ENCODE measurements at regions not wholly inside any gene's neighbourhood (a gene's known extent, or its start where the extent isn't known, plus 50 kb on each side); places are given as distances from the start of the nearest gene placed in this dataset.

DNA sequence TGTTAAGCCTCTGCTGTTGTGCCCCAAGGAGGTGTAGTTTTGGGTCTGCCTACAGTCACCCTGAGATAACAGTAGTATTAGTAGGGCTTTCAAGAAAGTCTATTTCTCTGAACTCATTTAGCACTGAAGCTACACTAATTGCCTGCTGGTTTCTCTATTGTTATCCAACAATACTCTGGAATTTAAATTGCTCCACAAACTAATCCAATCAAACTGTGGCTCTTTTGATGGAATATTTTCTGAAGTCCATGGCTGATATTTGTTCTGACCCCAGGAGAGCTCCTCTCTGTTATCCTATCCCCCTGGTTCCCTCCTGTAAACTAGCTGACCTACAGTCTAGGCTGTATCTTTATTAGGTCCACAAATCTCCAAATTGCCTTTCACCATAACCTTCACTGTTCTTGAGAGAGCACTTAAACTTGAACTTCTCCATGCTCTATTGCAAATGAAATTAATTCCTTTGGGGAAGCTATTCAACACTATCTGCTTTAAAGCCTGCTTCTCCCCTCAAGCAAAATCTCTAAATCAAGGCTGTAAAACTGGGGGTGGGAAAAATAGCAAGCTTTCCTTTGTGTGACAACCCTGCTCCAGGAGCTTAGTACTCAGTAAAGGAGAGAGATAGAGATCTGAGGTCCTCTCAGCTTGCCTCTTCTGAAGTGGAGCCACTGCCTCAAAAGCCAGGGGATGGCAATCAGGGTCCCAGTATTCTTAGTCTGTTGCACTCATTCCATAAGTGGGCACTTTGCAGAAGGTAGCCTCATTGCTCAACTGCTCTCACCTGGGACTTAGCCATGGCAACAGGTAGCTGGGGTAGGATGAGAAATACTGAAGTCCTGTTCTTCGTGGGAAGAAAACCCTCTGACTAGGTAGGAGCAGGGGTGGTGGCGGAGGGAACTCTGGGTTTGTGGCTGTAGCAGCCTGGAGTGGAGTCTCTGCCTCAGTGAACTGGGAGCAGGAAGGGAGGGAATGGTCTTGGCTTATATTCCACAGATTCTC, 110.9 kb downstream of the MACIR start:
- DNase-seq (ENCODE audit: insufficient read length, low spot score) (no peak), FAIRE-seq (no peak)
- TF ChIP-seq POLR2A (IDR thresholded peaks at IDR 0.05; ENCODE audit: low read depth, low read length): no peak

DNA sequence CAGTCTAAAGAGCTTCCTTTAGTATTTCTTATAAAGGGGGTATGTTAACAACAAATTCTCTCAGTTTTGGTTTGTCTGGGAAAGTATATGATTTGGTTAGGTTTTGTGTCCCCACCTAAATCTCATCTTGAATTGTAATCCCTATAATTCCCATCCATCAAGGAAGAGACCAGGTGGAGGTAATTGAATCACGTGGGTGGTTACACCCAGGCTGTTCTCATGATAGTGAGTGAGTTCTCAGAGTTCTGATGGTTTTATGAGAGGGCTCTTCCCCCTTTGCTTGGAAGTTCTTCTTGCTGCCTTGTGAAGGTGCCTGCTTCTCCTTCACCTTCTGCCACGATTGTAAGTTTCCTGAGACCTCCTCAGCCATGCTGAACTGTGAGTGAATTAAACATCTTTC, 109.1 kb downstream of the MACIR start:
- no peak for TF ChIP-seq POLR2A (IDR thresholded peaks at IDR 0.05; ENCODE audit: low read depth, low read length)
- FAIRE-seq (no peak), DNase-seq (ENCODE audit: insufficient read length, low spot score) (no peak)

DNA sequence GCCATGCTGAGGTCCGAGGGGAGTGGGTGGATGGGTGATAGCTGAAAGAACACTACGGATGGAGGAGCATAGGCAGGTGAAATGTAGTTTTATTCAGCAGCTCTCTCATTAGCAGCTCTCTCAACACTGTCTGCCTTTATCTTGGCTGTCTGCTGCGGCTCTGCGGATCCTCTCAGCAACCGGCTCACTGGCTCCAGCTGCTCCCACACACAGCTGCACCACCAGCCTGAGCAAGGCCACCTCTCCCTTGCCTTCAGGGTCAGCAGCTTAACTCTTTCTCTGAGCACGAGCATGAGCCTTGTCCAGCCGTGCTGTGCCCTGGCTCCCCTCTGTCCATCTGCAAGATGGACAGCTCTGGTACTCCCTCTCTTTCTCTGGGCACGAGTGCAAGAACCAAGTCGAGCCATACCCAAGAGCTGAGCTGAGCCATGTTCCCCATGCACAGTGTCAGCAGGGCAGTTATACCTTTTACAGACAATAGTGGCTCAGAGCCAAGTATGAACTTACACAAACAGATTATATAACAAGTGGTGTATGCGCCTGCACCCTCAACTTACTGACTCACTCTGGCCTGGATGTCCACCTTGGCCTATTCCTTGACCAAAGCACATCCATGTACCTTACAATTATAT, 108.5 kb downstream of the MACIR start:
- no peak for FAIRE-seq

DNA sequence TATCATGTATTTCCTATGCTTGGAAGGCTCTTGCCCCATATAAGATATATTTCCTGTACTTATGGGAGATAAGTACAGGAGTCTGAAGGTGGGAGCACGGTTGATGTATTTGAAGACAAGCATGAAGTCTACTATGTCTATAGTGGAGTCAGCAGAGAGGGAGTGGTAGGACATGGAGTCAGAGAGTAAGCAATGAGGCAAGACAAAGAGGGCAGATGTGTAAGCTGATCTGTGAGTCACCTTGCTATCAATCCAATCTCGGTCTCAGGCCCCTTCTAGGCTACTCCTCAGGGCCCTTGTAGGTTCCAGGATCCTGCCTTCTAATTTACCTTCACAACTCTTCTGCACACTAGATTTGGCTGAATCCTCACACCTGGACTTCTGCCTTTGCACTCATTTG, 105.5 kb downstream of the MACIR start:
- TF ChIP-seq POLR2A (IDR thresholded peaks at IDR 0.05; ENCODE audit: low read depth, low read length): no peak
- DNase-seq (ENCODE audit: insufficient read length, low spot score) (no peak), FAIRE-seq (no peak)

More for the DNA sequence above, 108.5 kb downstream of the MACIR start:
- no peak for TF ChIP-seq POLR2A (IDR thresholded peaks at IDR 0.05; ENCODE audit: low read depth, low read length)
- no peak for DNase-seq (ENCODE audit: insufficient read length, low spot score)

DNA sequence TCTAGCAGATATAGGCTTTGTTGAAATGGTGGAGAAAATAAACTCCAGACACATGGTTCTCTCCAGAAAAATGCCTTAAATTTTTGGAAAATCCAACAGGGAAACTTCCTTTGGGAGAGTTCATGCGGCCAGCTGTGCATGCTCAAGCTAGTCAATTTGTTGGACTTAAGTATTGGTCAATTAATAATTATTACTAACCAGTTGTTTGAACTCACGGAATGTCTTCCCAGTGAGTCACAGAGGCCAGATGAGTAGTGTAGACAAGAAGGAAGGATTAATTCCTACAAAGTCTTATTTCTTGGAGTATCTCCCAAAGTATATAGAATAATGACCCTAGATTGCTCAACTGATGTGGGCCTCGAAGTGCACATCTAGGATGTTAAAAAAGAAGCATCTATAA, 103.6 kb downstream of the MACIR start:
- FAIRE-seq (no peak), DNase-seq (ENCODE audit: insufficient read length, low spot score) (no peak)
- TF ChIP-seq POLR2A (IDR thresholded peaks at IDR 0.05; ENCODE audit: low read depth, low read length): no peak

DNA sequence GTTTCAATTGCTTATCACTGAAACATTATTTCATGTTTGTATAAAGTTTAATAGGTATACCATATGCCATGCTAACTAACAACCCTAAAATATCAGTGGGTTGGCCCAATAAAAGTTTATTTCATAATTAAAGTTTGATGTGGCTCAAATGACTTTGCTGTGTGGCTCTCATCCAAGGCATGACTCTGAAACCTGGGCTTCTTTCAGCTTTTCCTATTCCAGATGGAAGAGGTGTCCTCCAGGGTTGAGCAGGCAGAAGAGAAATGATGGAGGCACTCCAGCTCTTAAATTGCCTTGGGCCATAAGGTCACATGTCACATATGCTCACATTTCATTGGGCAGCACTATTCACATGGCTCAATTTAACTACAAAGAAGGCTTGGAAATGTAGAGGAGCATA, 101.9 kb downstream of the MACIR start:
- no peak for TF ChIP-seq POLR2A (IDR thresholded peaks at IDR 0.05; ENCODE audit: low read depth, low read length)
- no peak for DNase-seq (ENCODE audit: insufficient read length, low spot score)
- FAIRE-seq: no peak

DNA sequence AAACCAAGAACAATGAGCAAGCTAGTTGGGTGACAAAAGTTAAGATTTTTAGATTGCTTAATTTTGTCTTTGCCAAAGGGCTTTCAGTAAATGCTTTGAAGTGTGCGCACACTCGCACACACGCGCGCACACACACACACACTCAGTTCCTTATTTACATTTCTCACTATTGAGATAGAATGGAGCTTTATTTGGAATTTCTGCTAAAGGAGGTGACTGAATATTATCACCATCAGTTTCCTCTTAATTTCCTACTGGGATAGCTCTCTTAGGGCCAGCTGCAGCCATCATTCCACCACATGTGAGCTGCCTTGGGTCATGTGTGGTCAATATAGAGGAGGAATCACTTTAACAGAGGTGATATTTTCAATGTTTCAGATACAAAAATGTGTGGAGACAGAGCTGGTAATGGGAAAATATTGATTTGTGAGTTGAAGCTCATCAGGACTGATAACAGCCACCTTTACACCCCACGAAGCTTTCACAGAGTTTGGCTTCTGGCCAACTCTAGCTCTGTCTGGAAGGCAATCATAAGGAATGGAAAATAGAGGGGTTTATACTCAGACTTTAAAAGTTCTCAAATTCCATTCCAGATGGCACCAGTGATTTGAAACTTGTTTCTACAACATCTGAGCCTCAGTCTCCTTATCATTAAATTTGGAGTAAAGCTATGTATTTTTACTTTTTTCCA, 99.9 kb downstream of the MACIR start:
- no peak for TF ChIP-seq POLR2A (IDR thresholded peaks at IDR 0.05; ENCODE audit: low read depth, low read length)
- no peak for FAIRE-seq
- DNase-seq (ENCODE audit: insufficient read length, low spot score): no peak

DNA sequence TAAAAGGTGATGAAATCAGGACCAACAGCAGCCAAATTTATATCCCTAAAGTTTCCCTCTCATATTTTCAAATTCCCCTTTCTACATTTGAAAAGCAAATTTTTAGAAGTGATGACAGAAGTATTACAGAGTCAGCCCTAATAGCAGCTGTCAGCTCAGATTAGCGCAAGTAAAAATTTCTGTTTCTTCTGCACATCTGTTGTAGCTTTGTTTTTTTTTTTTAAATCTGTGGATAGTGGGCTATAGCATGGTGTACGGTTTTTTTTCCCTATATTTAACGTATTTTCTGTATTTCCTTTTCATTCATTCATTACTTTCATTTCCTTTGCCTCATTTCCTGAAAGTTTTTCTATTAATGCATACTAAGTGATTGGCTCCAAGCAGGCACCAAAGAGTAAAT, 99.1 kb downstream of the MACIR start:
- FAIRE-seq: no peak
- DNase-seq (ENCODE audit: insufficient read length, low spot score): no peak
- no peak for TF ChIP-seq POLR2A (IDR thresholded peaks at IDR 0.05; ENCODE audit: low read depth, low read length)

DNA sequence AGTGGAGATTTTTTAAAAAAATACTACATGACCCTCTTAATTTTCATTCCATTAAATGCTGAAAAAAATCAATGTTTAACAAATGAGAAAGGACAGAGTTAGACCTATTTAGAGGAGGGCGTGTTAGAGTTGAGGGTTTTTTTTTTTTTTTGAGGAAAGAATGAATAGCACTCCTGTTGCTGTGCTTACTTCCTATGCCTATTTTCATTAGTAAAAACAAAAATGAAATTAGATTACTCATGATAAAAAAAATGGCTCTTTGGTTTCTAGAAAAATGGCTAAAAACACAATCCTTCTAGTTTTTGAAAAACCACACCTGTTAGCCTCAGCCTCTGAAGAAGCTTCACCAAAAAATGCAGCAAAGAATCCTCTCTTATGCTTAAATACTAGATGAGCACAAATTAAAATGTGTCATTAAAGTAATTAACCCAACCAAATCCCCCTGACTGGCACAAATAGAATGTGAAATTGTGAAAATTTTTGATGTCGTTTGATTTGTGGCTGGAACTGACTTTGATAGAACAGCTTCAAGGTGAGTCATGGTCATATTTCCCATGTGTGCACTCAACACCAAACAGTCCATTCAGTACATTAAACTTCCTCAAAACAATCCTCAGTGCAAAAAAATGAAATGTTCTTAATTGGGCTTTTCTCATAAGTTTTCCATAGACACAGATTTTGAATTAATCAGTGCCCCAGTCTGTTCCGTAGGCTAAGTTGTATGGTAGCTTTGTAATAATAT, 98.0 kb downstream of the MACIR start:
- TF ChIP-seq POLR2A (IDR thresholded peaks at IDR 0.05; ENCODE audit: low read depth, low read length): no peak
- DNase-seq (ENCODE audit: insufficient read length, low spot score) (no peak), FAIRE-seq (no peak)

DNA sequence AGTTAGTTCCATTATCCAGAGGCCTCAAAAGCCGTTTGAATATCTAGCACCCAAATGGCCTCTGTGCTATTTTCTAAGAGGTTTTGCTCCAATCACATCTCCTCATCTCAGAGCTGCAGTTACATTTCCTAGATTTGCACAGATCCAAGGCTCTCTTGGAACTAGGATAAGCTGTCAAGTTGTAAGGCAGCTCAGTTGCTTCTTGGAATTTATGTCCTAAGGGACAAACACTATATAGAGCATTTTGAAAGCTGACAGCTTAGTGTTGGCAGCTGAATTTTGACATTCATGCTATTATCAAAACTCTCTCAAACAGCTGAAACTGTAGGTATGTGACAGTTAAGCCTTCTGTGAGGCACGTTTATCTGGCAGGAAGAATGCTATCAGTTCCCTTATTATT, 97.0 kb downstream of the MACIR start:
- no peak for DNase-seq (ENCODE audit: insufficient read length, low spot score)
- FAIRE-seq: no peak
- TF ChIP-seq POLR2A (IDR thresholded peaks at IDR 0.05; ENCODE audit: low read depth, low read length): no peak

DNA sequence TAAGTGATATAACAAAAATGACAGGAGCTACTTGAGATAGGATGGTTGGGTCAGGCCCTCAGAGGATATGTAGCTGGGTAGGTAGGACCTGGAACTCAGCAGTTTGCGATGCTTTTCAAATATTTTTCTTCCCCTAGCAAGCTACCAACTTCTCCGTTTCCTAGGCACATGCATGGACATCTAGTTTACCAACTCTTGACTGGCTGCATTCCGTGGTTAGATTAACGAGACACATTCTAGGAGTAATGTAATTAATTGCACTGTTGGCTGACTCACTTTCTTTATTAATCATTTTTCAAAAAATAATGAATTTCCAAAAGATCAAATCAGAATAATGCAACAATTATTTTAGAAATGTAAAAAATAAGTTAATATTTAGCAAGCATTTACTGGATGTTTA, 95.9 kb downstream of the MACIR start:
- FAIRE-seq: no peak
- DNase-seq (ENCODE audit: insufficient read length, low spot score): no peak
- no peak for TF ChIP-seq POLR2A (IDR thresholded peaks at IDR 0.05; ENCODE audit: low read depth, low read length)

DNA sequence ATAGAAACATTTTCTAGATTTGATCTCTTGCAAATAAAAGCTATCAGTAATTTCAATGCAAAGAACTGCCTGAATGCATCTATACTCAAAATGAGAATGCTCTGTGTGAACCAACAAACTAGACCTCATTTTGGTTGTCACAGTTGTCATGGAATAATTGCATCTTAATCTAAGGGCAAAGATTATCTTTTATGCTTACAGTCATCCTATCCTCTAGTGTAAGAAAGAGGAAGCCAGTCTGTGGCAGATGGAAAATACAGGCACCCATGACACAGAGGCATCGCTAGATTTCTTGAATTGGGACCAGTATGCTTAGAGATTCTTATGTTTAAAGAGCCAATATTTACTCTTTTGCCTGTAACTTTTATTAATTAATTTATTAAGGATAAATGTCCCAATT, 95.0 kb downstream of the MACIR start:
- no peak for TF ChIP-seq POLR2A (IDR thresholded peaks at IDR 0.05; ENCODE audit: low read depth, low read length)

DNA sequence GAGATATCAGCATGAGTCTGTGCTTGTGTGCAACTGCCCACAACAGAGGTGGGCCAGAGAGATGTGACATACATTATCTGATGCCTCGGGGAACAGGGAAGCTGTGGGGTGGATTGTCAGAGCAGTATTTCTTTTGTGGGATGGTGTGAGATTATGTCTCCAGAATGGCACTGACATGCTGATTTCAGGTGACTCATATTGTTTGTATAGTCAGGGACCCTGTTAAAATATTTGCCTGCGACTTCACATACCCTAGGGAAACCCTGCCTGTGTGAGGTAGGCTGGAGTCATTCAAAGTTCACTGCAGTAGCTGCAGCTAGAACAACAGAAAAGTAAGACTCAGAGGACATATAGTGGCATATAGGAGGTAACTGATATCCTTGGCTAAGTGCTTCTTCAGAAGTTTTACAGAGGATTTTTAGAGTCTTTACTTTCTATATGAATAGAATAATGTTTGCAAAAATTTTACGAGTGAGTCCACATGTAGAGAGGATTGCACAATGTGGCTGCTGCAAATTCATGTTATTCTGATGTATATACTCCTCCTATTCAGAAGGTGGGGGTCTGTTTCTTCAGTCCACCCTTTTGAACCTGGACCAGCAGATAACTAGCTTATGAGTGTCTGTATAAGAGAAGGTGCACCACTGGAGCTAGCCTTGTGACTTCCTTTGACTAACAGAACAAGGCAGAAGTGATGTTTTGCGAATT, 89.3 kb downstream of the MACIR start:
- FAIRE-seq: no peak

More for the DNA sequence above, 95.0 kb downstream of the MACIR start:
- DNase-seq (ENCODE audit: insufficient read length, low spot score) (no peak), FAIRE-seq (no peak)

More for the DNA sequence above, 89.3 kb downstream of the MACIR start:
- no peak for DNase-seq (ENCODE audit: insufficient read length, low spot score)
- no peak for TF ChIP-seq POLR2A (IDR thresholded peaks at IDR 0.05; ENCODE audit: low read depth, low read length)
